ENCODE measurements at regions not wholly inside any gene's neighbourhood (a gene's known extent, or its start where the extent isn't known, plus 50 kb on each side); places are given as distances from the start of the nearest gene placed in this dataset.
"Not testable (repeated sequence)": the region's sequence is repeated elsewhere in the genome, so short reads cannot be mapped to it uniquely, and the experiment has no call there.

GRCh38 chr12:58745348-58746125, 174.8 kb downstream of the LRIG3 start:
- no peak overlapping the region for H3K27ac ChIP-seq
- no peak overlapping the region for H3K4me3 ChIP-seq
- DNase-seq = no peak
- no peaks in the 10 kb centered on the region for H3K27me3 ChIP-seq
- 55 to 59% methylated on average over 4 of the region's 4 CpGs for WGBS, 2 donors
- no peaks in the 10 kb centered on the region for H3K9me3 ChIP-seq
- TF ChIP-seq POLR2A (IDR thresholded peaks at IDR 0.05) (no peak), CTCF (IDR thresholded peaks at IDR 0.05) (no peak)
- intact Hi-C loops (cut with DNase I) = no loop called here
- no peaks in the 10 kb centered on the region for H3K36me3 ChIP-seq
- H3K4me1 ChIP-seq = peaks cover 3 to 27% (median 8%) of the 10 kb centered on the region in 3 donors

GRCh38 chr12:58747533-58747932, 172.8 kb downstream of the LRIG3 start:
- DNase-seq = no peak
- H3K27me3 ChIP-seq = no peaks in the 10 kb centered on the region
- 67 to 92% methylated on average over 2 of the region's 2 CpGs for WGBS, 2 donors
- TF ChIP-seq CTCF (IDR thresholded peaks at IDR 0.05) = no peak
- TF ChIP-seq POLR2A (IDR thresholded peaks at IDR 0.05) = no peak
- H3K9me3 ChIP-seq = no peaks in the 10 kb centered on the region
- intact Hi-C loops (cut with DNase I) = no loop called here
- no peak overlapping the region for H3K27ac ChIP-seq
- H3K4me1 ChIP-seq = peaks cover 3 to 31% (median 11%) of the 10 kb centered on the region in 3 donors
- no peaks in the 10 kb centered on the region for H3K36me3 ChIP-seq
- no peak overlapping the region for H3K4me3 ChIP-seq

- H3K4me3 ChIP-seq = no peak overlapping the region
- no peaks in the 10 kb centered on the region for H3K36me3 ChIP-seq
- intact Hi-C loops (cut with DNase I) = no loop called here
- DNase-seq = no peak
- H3K27ac ChIP-seq = peak overlapping the region in 1 of 4 donors; percentile 4
- no peaks in the 10 kb centered on the region for H3K9me3 ChIP-seq
- whole genome bisulfite sequencing, 2 donors = 15 to 18% methylated on average over 3 of the region's 3 CpGs
- no peak for TF ChIP-seq CTCF (IDR thresholded peaks at IDR 0.05)
- no peak for TF ChIP-seq POLR2A (IDR thresholded peaks at IDR 0.05)
- no peaks in the 10 kb centered on the region for H3K27me3 ChIP-seq
- peaks cover 3 to 28% (median 7%) of the 10 kb centered on the region in 3 donors for H3K4me1 ChIP-seq
Measured at GRCh38 chr12:58750484-58750883, 169.8 kb downstream of the LRIG3 start.

GRCh38 chr12:58757422-58757821, 162.9 kb downstream of the LRIG3 start:
- H3K4me1 ChIP-seq = peaks cover 0 to 27% (median 0%) of the 10 kb centered on the region in 3 donors
- 18 to 78% methylated on average over 1 to 7 of the region's 7 CpGs for WGBS, 2 donors

GRCh38 chr12:58759745-58760144, 160.6 kb downstream of the LRIG3 start:
- H3K9me3 ChIP-seq; H3K4me3 ChIP-seq; H3K27me3 ChIP-seq; DNase-seq; H3K36me3 ChIP-seq; intact Hi-C loops (cut with DNase I); H3K27ac ChIP-seq: not testable (repeated sequence)
- H3K4me1 ChIP-seq = peaks cover 0 to 27% (median 0%) of the 10 kb centered on the region in 3 donors
- 0% methylated on average over 1 of the region's 1 CpG for WGBS, 2 donors

More at GRCh38 chr12:58757422-58757821, 162.9 kb downstream of the LRIG3 start:
- no peak overlapping the region for H3K27ac ChIP-seq
- no peaks in the 10 kb centered on the region for H3K27me3 ChIP-seq
- no peak overlapping the region for H3K4me3 ChIP-seq
- no peaks in the 10 kb centered on the region for H3K36me3 ChIP-seq
- no peak for DNase-seq
- TF ChIP-seq POLR2A (IDR thresholded peaks at IDR 0.05) (no peak), CTCF (IDR thresholded peaks at IDR 0.05) (no peak)
- intact Hi-C loops (cut with DNase I) = no loop called here
- H3K9me3 ChIP-seq = no peaks in the 10 kb centered on the region

All from esophagus squamous epithelium (tissue), 5 donors.